ENCODE measurements at regions not wholly inside any gene's neighbourhood (a gene's known extent, or its start where the extent isn't known, plus 50 kb on each side); places are given as distances from the start of the nearest gene placed in this dataset.

DNA sequence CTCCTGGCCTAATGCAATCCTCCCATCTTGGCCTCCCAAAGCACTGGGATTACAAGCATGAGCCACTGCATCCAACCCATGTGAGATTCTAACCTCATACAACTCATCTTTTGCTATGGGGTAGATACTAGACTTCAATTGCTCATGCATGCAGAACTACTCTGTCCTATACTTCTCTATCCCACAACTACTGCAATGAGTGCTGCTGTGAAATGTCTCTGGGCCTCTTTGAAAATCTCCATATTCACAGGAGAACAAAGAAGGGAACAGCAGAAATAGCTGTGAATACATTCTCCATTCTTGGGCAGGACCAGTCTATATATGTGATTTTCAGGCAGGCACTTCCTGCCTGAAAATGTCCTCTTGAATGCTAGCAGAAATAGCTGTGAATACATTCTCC, 220.7 kb upstream of the GRIP1 start:
- intact Hi-C loops (cut with DNase I; ENCODE audit: low total_unique reads): no loop called here
- H3K27ac ChIP-seq: no peak overlapping the region
- H3K27me3 ChIP-seq: no peaks in the 10 kb centered on the region
- H3K36me3 ChIP-seq (ENCODE audit: low read depth, missing control alignments): no peaks in the 10 kb centered on the region
- DNase-seq: no peak
- no peak overlapping the region for H3K4me3 ChIP-seq
- H3K4me1 ChIP-seq: no peaks in the 10 kb centered on the region
- H3K9me3 ChIP-seq: no peaks in the 10 kb centered on the region
- TF ChIP-seq CTCF (IDR thresholded peaks at IDR 0.05) (no peak), POLR2A (IDR thresholded peaks at IDR 0.05) (no peak)

- no peak for DNase-seq
- Histone ChIP-seq H3K27me3 (no peaks in the 10 kb centered on the region), H3K4me3 (no peak overlapping the region), H3K36me3 (ENCODE audit: low read depth, missing control alignments) (no peaks in the 10 kb centered on the region), H3K27ac (no peak overlapping the region), H3K4me1 (no peaks in the 10 kb centered on the region), H3K9me3 (no peaks in the 10 kb centered on the region)
- intact Hi-C loops (cut with DNase I; ENCODE audit: low total_unique reads): no loop called here
- 40 to 60% methylated on average over 2 of the region's 2 CpGs for WGBS, 2 donors
- no peak for TF ChIP-seq CTCF (IDR thresholded peaks at IDR 0.05)
- no peak for TF ChIP-seq POLR2A (IDR thresholded peaks at IDR 0.05)
Measured at GRCh38 chr12:66900616-66901015, 221.7 kb upstream of the GRIP1 start.

DNA sequence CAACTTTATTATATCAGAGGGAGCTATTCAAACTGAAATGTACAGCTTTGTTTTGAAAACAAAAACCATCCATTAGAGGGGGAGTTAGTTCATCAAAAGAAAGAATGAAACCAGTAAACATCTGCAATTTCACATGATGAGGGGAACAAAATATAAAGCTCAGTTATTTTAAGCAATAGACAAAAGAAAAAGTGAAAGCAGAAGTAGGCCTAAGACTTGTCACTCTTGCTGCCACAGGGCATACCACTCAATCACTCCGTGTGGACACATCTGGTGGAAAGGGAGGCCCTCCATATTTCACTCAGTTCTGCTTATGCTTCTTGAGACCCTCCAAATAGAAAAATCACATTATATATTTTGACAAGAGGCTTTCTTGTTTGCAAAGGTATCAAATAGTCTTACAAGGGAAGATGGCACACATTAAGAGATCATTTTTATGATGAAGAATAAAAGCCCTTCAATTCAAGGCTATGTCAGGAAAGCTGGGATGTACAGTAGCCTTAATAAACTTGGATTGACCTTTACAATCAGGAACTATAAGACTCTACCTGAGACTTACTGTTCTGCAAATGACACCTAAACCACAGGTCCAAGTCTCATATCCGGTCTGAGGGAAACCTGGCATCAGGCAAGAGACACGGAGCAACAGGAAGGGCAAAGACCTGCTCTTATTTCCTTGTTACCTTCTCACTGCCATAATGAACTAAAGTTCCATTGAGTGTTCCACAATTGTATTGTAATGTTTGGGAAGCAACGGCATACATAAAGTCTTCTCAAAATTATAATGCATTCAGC, 222.5 kb upstream of the GRIP1 start:
- H3K4me1 ChIP-seq: no peaks in the 10 kb centered on the region
- WGBS, 2 donors: 58 to 81% methylated on average over 4 of the region's 4 CpGs
- H3K4me3 ChIP-seq: no peak overlapping the region
- TF ChIP-seq POLR2A (IDR thresholded peaks at IDR 0.05): no peak
- no peak for TF ChIP-seq CTCF (IDR thresholded peaks at IDR 0.05)
- no peaks in the 10 kb centered on the region for H3K9me3 ChIP-seq
- intact Hi-C loops (cut with DNase I; ENCODE audit: low total_unique reads): no loop called here
- no peaks in the 10 kb centered on the region for H3K27me3 ChIP-seq
- H3K36me3 ChIP-seq (ENCODE audit: low read depth, missing control alignments): no peaks in the 10 kb centered on the region
- no peak for DNase-seq
- H3K27ac ChIP-seq: no peak overlapping the region

DNA sequence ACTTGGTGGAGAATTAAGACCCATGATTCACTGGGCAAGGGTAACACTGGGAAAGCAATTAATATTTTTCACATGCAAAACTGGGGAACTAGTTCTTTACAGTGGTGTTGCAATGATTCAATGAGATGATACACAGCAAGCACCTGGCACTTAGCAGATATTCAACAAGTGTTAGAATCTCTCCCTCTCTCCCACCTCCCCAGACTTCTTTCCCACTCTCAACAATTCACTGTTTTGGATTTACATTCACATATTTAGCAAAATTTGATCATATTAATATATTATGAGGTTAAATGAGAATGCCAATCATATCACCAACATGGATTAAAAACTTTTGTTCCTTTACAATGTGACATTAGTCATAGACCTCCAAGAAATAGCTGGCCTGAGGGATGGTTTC, 223.1 kb upstream of the GRIP1 start:
- no peak overlapping the region for H3K27ac ChIP-seq
- H3K36me3 ChIP-seq (ENCODE audit: low read depth, missing control alignments): no peaks in the 10 kb centered on the region
- DNase-seq: no peak
- no peak for TF ChIP-seq CTCF (IDR thresholded peaks at IDR 0.05)
- no peak for TF ChIP-seq POLR2A (IDR thresholded peaks at IDR 0.05)
- H3K27me3 ChIP-seq: no peaks in the 10 kb centered on the region
- no peaks in the 10 kb centered on the region for H3K4me1 ChIP-seq
- no peaks in the 10 kb centered on the region for H3K9me3 ChIP-seq
- intact Hi-C loops (cut with DNase I; ENCODE audit: low total_unique reads): no loop called here
- no peak overlapping the region for H3K4me3 ChIP-seq

DNA sequence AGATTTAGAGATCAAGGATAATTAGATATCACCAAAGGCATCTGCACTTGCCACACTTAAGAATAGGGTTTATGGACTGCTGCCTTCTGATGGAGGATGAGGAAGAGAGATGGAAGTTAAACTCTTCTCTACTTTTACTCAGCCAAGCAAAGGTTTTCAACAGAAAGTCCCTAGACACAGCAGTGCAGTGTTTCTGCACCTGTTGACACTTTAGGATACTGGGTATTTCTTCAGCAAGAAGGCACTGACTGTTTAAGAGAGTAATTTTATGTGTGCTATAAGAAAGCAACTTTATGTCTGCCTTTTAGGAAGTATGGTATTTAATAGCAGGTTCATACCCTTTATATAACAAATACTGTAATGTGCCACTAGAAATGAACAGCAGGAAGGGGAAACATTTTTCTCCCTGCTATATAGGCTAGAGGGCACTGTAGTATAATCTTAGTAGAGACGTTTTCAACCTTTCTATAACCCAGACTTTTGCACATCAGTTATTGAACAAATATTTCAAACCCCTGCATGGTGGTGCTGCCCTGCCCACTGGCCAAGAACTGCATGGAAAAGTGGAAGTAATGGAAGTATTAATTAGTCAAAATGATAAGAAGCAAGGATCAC, 225.0 kb upstream of the GRIP1 start:
- Histone ChIP-seq H3K27me3 (no peaks in the 10 kb centered on the region), H3K27ac (no peak overlapping the region), H3K4me1 (no peaks in the 10 kb centered on the region), H3K36me3 (ENCODE audit: low read depth, missing control alignments) (no peaks in the 10 kb centered on the region), H3K9me3 (no peaks in the 10 kb centered on the region), H3K4me3 (no peak overlapping the region)
- 13 to 33% methylated on average over 1 of the region's 1 CpG for WGBS, 2 donors
- DNase-seq: no peak
- intact Hi-C loops (cut with DNase I; ENCODE audit: low total_unique reads): no loop called here
- no peak for TF ChIP-seq CTCF (IDR thresholded peaks at IDR 0.05)
- no peak for TF ChIP-seq POLR2A (IDR thresholded peaks at IDR 0.05)

Measured in testis (tissue), 2 donors.